HepG2 (cell line): ENCODE measurements at regions not wholly inside any gene's neighbourhood (a gene's known extent, or its start where the extent isn't known, plus 50 kb on each side); places are given as distances from the start of the nearest gene placed in this dataset.
A peak's percentile ranks its signal among the peaks of the same experiment; 100 is the strongest.

Experiments
- AHR ChIP-seq: IDR thresholded peaks from 2 replicates; pipeline ENCODE4 v1.6.1; 2018; ENCODE audit warnings: missing genetic modification reagents, missing compliant biosample characterization
- ATM ChIP-seq: fragments of 450-650 bp; IDR thresholded peaks from 2 replicates; pipeline ENCODE4 v1.7.1; 2017; ENCODE audit warnings: mild to moderate bottlenecking, borderline replicate concordance
- CCAR2 ChIP-seq: fragments of 200-400 bp; formaldehyde crosslinking; optimal IDR thresholded peaks from 2 replicates; pipeline ENCODE3; 2018; ENCODE audit warnings: low read depth, mild to moderate bottlenecking, low read length, moderate library complexity
- CEBPB ChIP-seq: IDR thresholded peaks from 2 replicates; pipeline ENCODE4 v1.6.1; 2011; ENCODE audit warnings: low read depth, low read length, improper control_type of control experiment, borderline replicate concordance
- ERF ChIP-seq: IDR thresholded peaks from 2 replicates; pipeline ENCODE4 v1.6.1; 2018; ENCODE audit warnings: missing biosample characterization, missing genetic modification reagents
- FOXO1 ChIP-seq: sonication (generic); formaldehyde crosslinking; IDR thresholded peaks from 2 replicates; pipeline ENCODE4 v1.4.0; 2020; ENCODE audit warnings: missing genetic modification reagents
- HNF4A ChIP-seq: sonication (generic); formaldehyde crosslinking; IDR thresholded peaks from 2 replicates; pipeline ENCODE4 v1.4.0; 2020; ENCODE audit warnings: missing genetic modification reagents
- KAT2B ChIP-seq: fragments of 150-350 bp; IDR thresholded peaks from 2 replicates; pipeline ENCODE4 v1.6.1; 2014; ENCODE audit warnings: low read depth, low read length, borderline replicate concordance
- MYNN ChIP-seq: sonication (generic); formaldehyde crosslinking; IDR thresholded peaks from 2 replicates; pipeline ENCODE4 v1.4.0; 2020; ENCODE audit warnings: mild to moderate bottlenecking, low read depth, missing genetic modification reagents
- NR2F6 ChIP-seq, 2 experiments: IDR thresholded peaks; 2 replicates each; pipeline ENCODE4 v1.6.1; 2016; ENCODE audit warnings: antibody characterized with exemption in 1 of 2, mild to moderate bottlenecking in 1 of 2
- PTBP1 ChIP-seq: fragments of 200-400 bp; formaldehyde crosslinking; IDR thresholded peaks from 2 replicates; pipeline ENCODE4 v1.6.1; 2018; ENCODE audit warnings: low read length, low read depth; ENCODE audit not compliant: poor library complexity, severe bottlenecking
- REXO4 ChIP-seq: sonication (generic); formaldehyde crosslinking; IDR thresholded peaks from 2 replicates; pipeline ENCODE4 v1.8.0; 2022; ENCODE audit warnings: missing genetic modification reagents, mild to moderate bottlenecking, borderline replicate concordance
- YY1 ChIP-seq: IDR thresholded peaks from 2 replicates; pipeline ENCODE4 v1.6.1; 2011; ENCODE audit warnings: low read length, low read depth, moderate library complexity, mild to moderate bottlenecking; ENCODE audit not compliant: insufficient read depth, insufficient replicate concordance
- ZC3H4 ChIP-seq: sonication (generic); formaldehyde crosslinking; IDR thresholded peaks from 2 replicates; pipeline ENCODE4 v1.4.0; 2020; ENCODE audit warnings: missing genetic modification reagents, borderline replicate concordance
- ZFP37 ChIP-seq: sonication (generic); formaldehyde crosslinking; IDR thresholded peaks from 2 replicates; pipeline ENCODE4 v1.4.0; 2020; ENCODE audit warnings: missing genetic modification reagents, borderline replicate concordance
- ZNF282 ChIP-seq: fragments of 450-650 bp; IDR thresholded peaks from 2 replicates; pipeline ENCODE4 v1.6.1; 2018; ENCODE audit not compliant: partially characterized antibody
- ZNF335 ChIP-seq: sonication (generic); formaldehyde crosslinking; IDR thresholded peaks from 2 replicates; pipeline ENCODE4 v1.4.0; 2020; ENCODE audit warnings: missing genetic modification reagents
- ZNF546 ChIP-seq: sonication (generic); formaldehyde crosslinking; conservative IDR thresholded peaks from 2 replicates; pipeline ENCODE4 v1.8.1; 2023; ENCODE audit warnings: mild to moderate bottlenecking, missing genetic modification reagents
- ZNF709 ChIP-seq: sonication (generic); formaldehyde crosslinking; IDR thresholded peaks from 2 replicates; pipeline ENCODE4 v1.5.0; 2020; ENCODE audit warnings: mild to moderate bottlenecking, missing genetic modification reagents
- ZNF747 ChIP-seq: sonication (generic); formaldehyde crosslinking; IDR thresholded peaks from 2 replicates; pipeline ENCODE4 v1.8.1; 2023; ENCODE audit warnings: missing genetic modification reagents, mild to moderate bottlenecking, borderline replicate concordance
- ZZZ3 ChIP-seq: sonication (generic); formaldehyde crosslinking; IDR thresholded peaks from 2 replicates; pipeline ENCODE4 v1.4.0; 2020; ENCODE audit warnings: missing genetic modification reagents, mild to moderate bottlenecking, borderline replicate concordance
- TF ChIP-seq, protein P1 (sequence below): sonication (generic); formaldehyde crosslinking; IDR thresholded peaks from 2 replicates; pipeline ENCODE4 v1.4.0; 2020; ENCODE audit warnings: missing genetic modification reagents
- TF ChIP-seq, protein P2 (sequence below): sonication (generic); formaldehyde crosslinking; IDR thresholded peaks from 2 replicates; pipeline ENCODE4 v1.4.0; 2020; ENCODE audit warnings: mild to moderate bottlenecking, missing genetic modification reagents
- TF ChIP-seq, protein P3 (sequence below): IDR thresholded peaks from 2 replicates; pipeline ENCODE4 v1.6.1; 2016; ENCODE audit warnings: missing genetic modification reagents, missing compliant biosample characterization

DNA sequence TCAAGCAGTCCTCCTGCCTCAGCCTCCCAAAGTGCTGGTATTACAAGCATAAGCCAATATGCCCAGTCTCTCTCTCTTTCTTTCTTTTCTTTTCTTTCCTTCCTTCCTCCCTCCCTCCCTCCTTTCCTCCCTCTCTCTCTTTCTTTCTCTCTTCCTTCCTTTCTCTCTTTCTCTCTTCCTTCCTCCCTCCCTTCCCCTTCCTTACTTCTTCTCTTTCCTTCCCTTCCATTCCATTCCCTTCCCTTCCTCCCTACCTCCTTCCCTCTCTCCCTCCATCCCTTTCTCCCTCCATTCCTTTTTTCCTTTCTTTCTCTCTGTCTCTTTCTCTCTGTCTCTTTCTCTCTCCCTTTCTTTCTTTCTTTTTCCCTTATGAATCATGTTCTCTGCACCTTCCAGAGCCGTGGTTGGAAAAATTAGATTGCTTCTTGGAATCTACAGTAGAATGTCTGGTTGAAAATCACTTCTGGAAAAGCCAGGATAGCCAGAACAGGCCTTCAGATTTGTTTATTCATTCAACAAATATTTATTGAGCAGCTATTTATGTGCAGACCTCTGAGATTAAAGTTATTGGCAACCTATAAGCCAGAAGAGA is 68.4 kb upstream of the ARHGAP5 start (continued):
- TF ChIP-seq HNF4A (CRISPR knock-in tag) (no peak), ZNF747 (CRISPR knock-in tag) (no peak), YY1 (no peak), ATM (peak; percentile 71; the same call in 1 of the 2 replicates), CCAR2 (no peak), NR2F6 (IDR thresholded peaks at IDR 0.05) (no peak), NR2F6 (CRISPR knock-in tag; IDR thresholded peaks at IDR 0.05) (no peak), ZNF282 (peak; percentile 30), ERF (no peak), REXO4 (CRISPR knock-in tag) (no peak), ZC3H4 (CRISPR knock-in tag) (no peak), ZZZ3 (CRISPR knock-in tag) (no peak), CEBPB (no peak), FOXO1 (CRISPR knock-in tag) (no peak), KAT2B (no peak), AHR (no peak), ZNF335 (CRISPR knock-in tag) (no peak), MYNN (CRISPR knock-in tag) (no peak), PTBP1 (no peak), ZFP37 (CRISPR knock-in tag) (no peak), ZNF546 (CRISPR knock-in tag) (no peak), ZNF709 (CRISPR knock-in tag) (no peak)
- TF ChIP-seq, protein P1, sequence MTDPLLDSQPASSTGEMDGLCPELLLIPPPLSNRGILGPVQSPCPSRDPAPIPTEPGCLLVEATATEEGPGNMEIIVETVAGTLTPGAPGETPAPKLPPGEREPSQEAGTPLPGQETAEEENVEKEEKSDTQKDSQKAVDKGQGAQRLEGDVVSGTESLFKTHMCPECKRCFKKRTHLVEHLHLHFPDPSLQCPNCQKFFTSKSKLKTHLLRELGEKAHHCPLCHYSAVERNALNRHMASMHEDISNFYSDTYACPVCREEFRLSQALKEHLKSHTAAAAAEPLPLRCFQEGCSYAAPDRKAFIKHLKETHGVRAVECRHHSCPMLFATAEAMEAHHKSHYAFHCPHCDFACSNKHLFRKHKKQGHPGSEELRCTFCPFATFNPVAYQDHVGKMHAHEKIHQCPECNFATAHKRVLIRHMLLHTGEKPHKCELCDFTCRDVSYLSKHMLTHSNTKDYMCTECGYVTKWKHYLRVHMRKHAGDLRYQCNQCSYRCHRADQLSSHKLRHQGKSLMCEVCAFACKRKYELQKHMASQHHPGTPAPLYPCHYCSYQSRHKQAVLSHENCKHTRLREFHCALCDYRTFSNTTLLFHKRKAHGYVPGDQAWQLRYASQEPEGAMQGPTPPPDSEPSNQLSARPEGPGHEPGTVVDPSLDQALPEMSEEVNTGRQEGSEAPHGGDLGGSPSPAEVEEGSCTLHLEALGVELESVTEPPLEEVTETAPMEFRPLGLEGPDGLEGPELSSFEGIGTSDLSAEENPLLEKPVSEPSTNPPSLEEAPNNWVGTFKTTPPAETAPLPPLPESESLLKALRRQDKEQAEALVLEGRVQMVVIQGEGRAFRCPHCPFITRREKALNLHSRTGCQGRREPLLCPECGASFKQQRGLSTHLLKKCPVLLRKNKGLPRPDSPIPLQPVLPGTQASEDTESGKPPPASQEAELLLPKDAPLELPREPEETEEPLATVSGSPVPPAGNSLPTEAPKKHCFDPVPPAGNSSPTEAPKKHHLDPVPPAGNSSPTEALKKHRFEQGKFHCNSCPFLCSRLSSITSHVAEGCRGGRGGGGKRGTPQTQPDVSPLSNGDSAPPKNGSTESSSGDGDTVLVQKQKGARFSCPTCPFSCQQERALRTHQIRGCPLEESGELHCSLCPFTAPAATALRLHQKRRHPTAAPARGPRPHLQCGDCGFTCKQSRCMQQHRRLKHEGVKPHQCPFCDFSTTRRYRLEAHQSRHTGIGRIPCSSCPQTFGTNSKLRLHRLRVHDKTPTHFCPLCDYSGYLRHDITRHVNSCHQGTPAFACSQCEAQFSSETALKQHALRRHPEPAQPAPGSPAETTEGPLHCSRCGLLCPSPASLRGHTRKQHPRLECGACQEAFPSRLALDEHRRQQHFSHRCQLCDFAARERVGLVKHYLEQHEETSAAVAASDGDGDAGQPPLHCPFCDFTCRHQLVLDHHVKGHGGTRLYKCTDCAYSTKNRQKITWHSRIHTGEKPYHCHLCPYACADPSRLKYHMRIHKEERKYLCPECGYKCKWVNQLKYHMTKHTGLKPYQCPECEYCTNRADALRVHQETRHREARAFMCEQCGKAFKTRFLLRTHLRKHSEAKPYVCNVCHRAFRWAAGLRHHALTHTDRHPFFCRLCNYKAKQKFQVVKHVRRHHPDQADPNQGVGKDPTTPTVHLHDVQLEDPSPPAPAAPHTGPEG (CRISPR knock-in tag) = no peak
- TF ChIP-seq, protein P2, sequence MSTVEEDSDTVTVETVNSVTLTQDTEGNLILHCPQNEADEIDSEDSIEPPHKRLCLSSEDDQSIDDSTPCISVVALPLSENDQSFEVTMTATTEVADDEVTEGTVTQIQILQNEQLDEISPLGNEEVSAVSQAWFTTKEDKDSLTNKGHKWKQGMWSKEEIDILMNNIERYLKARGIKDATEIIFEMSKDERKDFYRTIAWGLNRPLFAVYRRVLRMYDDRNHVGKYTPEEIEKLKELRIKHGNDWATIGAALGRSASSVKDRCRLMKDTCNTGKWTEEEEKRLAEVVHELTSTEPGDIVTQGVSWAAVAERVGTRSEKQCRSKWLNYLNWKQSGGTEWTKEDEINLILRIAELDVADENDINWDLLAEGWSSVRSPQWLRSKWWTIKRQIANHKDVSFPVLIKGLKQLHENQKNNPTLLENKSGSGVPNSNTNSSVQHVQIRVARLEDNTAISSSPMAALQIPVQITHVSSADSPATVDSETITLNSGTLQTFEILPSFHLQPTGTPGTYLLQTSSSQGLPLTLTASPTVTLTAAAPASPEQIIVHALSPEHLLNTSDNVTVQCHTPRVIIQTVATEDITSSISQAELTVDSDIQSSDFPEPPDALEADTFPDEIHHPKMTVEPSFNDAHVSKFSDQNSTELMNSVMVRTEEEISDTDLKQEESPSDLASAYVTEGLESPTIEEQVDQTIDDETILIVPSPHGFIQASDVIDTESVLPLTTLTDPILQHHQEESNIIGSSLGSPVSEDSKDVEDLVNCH = no peak
- TF ChIP-seq, protein P3, sequence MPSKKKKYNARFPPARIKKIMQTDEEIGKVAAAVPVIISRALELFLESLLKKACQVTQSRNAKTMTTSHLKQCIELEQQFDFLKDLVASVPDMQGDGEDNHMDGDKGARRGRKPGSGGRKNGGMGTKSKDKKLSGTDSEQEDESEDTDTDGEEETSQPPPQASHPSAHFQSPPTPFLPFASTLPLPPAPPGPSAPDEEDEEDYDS = no peak
